GDM1 (cell line): ENCODE measurements at regions not wholly inside any gene's neighbourhood (a gene's known extent, or its start where the extent isn't known, plus 50 kb on each side); places are given as distances from the start of the nearest gene placed in this dataset.
"Not testable (repeated sequence)": the region's sequence is repeated elsewhere in the genome, so short reads cannot be mapped to it uniquely, and the experiment has no call there.

Experiments
- DNase-seq: peaks from one replicate; lab custom pipeline; 2025; lab: John Stamatoyannopoulos, UW

- no peak for DNase-seq
Observed at GRCh38 chr4:28225689-28226353, 1365.2 kb downstream of the STIM2 start.

GRCh38 chr4:28226962-28227361 is 1366.3 kb downstream of the STIM2 start:
- no peak for DNase-seq

DNA sequence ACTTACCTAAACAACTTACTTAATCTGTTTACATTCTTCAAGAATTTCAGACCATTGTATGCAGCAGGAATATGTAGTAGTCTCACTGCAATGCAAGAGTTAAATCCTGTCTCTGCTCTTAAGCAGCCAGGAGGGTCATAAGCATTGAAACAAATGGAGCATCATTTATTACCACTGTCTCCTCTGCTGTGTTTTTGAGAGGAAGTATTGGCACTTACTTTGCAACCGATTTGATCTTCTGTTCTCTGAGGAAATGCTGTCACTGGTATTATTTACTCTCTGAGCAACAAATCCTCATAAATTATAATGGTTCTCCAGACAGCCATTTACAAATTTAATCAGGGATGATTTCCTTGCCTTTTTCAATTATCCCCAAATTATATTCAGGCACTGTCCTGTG is 1367.1 kb downstream of the STIM2 start:
- no peak for DNase-seq

DNA sequence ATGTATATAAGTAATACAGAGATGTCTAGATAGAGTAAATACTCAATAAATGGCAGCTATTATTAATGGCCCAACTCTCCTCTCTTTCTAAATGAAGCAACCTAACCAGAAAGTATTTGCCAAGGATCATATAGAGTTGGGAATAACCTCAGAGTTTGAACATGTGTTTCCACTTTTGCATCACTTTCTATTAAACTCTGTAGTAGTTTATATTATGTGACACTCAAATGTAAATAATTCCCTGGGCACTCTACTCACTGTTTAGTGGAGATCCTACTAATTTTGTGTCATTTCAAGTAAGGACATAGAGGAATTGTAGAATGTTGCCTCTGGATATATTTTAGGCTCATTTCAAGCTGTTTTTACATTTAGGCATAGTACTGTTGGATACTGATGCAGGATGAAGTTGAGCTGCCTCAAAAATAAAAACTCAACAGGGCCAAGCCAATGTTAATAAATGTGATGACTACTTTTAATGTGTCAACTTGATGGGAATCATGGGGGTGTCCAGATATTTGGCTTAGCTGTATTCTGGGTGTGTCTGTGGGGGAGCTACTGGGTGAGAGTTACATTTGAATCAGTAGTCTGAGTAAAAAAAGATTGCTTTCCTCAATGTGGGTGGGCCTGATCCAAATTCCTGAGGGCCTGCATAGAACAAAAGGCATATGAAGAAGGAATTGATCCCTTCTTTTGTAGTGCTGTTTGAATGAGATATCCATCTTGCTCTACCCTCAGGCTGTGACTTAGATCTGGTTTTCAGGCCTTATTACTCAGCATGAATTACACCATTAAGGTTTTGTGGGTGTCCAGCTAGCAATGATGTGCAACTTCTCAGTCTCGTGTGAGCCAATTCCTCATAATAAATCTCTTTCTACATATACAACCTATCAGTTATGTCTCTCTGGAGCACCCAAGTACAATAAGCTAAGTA is 1368.2 kb downstream of the STIM2 start:
- DNase-seq, result no peak

DNA sequence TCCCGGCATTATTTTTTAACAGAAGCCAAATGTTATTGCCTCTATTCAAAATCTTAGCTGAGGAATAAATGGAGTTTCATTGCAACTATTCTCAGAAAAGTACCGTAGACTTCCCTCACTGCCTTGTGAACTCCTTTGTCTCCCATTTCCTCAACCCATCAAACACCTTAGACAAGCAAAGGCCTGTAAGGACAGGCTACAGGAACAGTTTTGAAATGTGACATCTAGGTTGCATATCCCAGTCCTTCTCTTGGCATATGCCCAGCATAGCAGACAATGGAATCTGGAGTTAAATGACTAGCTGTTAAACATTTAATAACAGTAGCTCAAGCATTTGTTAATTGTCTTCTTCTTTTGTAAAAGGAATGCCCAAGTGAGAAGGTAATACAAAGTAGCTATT is 1371.7 kb downstream of the STIM2 start:
- no peak for DNase-seq

DNA sequence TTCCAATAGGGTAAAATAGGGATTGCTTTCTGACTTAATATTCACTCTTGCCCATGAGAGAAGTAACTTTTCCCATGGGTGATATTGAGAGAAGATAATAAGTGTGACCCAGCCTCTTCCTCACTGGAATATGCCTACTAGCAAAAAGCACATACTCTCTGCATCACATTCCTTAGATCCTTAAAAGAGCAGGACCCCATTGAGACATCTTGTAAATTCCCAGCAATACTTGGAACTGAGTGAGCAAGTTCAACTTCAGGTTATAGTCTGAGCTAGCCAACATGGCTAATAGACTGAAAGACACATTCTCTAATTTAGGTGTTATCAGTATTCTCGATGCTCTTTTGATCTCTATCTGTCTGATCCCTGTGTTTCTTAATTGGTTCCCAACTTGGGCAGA is 1372.3 kb downstream of the STIM2 start:
- DNase-seq, result no peak

GRCh38 chr4:28233724-28234123 is 1373.1 kb downstream of the STIM2 start:
- DNase-seq, result no peak

- DNase-seq, result no peak
Observed at GRCh38 chr4:28238876-28239275, 1378.2 kb downstream of the STIM2 start.

DNA sequence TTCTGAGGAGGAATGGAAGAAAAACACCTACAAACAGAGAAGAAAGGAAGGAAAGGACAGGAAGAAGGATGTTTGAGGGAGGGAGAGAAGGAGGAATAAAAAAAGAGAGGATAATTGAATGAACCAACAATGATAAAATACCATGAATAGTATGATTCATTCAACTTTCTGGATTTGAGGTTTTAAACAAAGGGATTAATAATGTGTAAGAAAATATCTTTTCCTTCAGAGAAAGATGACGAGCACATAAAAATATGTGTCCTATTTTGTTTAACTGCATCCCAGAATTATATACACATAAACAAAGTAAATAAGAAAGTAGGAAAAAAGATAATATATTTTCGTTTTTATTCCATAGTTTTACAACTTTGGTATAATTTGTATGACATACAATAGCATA is 1380.4 kb downstream of the STIM2 start:
- no peak for DNase-seq

DNA sequence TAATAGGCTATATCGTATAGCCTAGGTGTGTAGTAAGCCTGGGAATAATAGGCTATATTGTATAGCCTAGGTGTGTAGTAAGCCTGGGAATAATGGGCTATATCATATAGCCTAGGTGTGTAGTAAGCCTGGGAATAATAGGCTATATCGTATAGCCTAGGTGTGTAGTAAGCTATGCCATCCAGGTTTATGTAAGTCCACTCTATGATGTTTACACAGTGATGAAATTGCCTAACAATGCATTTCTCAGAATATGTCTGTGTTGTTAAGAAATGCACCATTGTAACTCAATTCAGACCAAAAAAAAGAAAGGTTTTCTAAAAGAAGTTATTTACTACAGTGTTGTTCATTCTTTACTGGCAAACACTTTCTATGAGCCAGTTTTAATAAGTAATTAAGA is 1387.2 kb downstream of the STIM2 start:
- no peak for DNase-seq

DNA sequence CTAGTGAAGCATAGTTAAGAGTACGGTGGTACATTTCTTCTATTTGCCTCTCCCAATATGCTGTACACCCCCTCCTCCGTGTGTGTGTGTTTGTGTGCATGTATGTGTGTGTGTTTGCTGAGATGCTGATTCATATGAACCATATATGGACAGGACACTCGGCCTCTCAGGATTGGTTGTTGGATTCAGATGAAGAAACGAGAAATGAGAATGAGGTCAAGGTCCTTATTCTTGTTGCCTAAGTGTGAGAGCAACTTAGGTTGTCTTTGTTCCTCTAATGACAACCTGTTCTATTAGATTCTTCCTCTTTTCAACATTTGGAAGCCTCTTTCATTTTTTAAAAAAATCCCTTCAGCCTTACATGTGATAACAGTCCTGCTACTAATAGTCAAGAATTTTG is 1387.6 kb downstream of the STIM2 start:
- no peak for DNase-seq

DNA sequence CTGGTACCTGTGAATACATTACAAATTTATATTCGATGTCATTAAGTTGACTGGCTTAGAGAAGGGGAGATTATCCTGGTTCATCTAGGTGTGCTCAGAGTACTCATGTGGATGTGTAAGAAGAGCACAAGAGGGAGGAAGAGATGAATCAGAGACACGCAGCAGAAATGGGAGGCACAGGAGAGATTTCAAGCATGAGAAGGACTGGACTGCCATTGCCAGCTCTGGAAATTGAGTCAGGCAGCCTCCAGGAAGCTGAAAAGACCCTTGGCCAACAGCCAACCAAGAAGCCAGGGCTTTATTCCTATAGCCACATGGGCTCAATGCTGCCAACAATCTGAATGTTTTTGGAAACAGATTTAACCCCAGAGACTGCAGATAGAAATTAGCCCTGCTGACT is 1390.0 kb downstream of the STIM2 start:
- DNase-seq, result no peak

DNA sequence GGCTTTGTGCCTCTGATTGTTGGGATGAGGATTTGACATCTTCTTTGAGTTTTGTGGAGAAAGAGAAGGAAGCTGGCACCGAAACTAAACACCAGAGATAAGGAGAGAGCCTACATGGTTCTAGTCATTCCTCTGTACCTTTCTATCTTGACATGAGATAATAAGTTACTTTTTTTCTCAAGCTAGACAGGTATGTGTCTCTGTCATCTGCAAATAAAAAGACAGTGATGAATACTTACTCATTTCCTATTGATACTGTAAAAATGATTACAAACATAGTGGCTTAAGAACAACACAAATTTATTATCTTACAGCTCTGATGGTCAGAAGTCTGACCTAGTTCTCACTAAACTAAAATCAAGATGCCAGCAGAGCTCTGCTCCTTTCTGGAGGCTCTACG is 1391.2 kb downstream of the STIM2 start:
- DNase-seq, result no peak

- no peak for DNase-seq
Observed at GRCh38 chr4:28254003-28254402, 1393.4 kb downstream of the STIM2 start.

GRCh38 chr4:28256295-28256694 is 1395.7 kb downstream of the STIM2 start:
- no peak for DNase-seq

- no peak for DNase-seq
Observed at GRCh38 chr4:28259951-28260350, 1399.3 kb downstream of the STIM2 start.

GRCh38 chr4:28267166-28267565 is 1406.5 kb downstream of the STIM2 start:
- DNase-seq, result no peak

DNA sequence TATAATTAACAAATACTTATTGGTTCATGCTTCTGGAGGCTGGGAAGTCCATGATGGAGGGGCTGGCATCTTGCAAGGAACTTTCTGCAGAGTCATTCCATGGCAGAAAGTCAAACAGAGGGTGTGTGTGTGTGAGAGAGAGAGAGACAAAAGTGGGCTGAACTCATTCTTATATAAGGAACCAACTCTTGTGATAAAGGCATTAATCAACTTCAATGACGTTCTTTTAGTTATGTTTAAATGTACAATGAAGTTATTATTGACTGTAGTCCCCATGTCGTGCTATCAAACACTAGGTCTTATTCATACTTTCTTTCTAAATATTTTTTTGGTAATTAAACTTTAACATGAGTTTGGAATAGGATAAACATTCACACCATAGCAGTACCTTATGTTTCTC is 1408.8 kb downstream of the STIM2 start:
- DNase-seq, result no peak

GRCh38 chr4:28277931-28278330 is 1417.3 kb downstream of the STIM2 start:
- no peak for DNase-seq

DNA sequence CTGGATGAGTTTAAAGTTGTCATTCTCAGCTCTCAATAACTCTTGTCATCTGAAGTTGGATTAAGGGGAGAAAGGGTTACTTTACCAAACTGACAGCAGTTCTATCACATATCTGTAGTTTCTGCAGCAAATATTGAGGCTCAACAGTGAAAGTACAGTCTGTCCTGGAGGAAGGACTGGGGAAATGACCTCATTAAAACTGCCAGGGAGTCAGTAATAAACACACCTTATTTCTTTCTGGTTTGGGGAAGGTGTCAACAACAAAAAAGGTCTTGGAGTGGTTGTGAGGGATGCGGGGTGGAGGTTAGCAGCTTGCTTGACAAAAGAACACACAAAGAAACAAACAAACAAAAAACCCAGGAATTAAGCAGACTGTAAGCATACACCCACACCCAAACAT is 1418.0 kb downstream of the STIM2 start:
- no peak for DNase-seq

DNA sequence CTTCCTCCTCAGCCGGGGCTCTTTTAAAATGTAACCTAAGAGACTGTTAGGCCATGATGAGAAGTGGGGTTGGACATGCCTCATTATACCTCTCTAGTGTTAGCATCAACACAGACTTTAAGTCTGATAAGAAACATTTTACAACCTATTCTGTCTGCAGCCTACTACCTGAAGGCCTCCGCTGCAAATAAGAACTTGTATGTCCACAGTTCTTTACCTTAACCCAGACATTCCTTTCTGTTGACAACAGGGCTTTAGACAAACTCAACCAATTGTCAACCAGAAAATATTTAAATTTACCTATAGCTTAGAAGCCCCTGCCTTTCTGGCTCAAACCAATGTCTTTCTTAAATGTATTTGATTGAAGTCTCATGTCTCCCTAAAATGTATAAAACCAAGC is 1418.6 kb downstream of the STIM2 start:
- no peak for DNase-seq

DNA sequence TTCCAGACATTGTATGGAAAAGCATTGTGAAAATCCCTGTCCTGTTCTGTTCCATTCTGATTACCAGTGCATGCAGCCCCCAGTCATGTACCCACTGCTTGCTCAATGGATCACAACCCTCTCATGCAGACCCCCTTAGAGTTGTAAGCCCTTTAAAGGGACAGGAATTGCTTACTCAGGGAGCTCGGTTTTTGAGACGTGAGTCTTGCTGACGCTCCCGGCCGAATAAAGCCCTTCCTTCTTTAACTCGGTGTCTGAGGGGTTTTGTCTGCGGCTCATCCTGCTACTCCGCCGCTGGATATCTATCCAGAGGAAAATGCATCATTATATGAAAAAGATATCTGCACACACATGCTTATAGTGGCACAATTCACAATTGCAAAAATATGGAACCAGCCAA is 1425.6 kb downstream of the STIM2 start:
- not testable (repeated sequence) for DNase-seq

DNA sequence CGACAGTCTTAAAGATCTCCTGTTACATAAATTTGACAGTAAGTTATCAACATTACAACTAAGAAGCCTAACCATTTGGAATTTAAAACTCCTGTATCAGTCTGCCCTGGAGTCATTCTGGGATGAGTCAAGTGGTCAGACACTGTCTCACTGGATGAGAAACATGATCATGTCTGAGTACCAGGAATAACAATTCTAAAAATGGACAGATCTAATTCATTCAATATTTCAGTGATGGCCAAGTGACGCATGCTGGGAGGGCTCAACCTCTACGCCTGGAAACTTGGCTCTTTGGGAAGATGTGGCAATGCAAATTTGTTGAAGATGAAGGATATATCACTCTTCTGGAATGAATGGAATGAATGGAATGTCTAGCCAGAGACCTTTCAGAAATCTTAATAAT is 1427.2 kb downstream of the STIM2 start:
- DNase-seq, result no peak

- no peak for DNase-seq
Observed at GRCh38 chr4:28296239-28296638, 1435.6 kb downstream of the STIM2 start.
